Stimulated activated CD8-positive, alpha-beta memory T cell treated with anti-CD3 and anti-CD28 coated beads, Interleukin-12 subunit alpha, Interleukin-12 subunit beta, amount 100 ng/mL, for 24 hours (primary cell): ENCODE measurements at regions not wholly inside any gene's neighbourhood (a gene's known extent, or its start where the extent isn't known, plus 50 kb on each side); places are given as distances from the start of the nearest gene placed in this dataset.

ENCODE experiments used
- DNase-seq: peaks from one replicate; pipeline ENCODE4 v3.0.0-alpha.2; 2020; ENCODE audit errors: extremely low read depth

- DNase-seq: no peak
Observed at GRCh38 chr21:38151021-38151645, 105.7 kb upstream of the KCNJ15 start.

- no peak for DNase-seq
Observed at GRCh38 chr21:38156200-38156599, 100.6 kb upstream of the KCNJ15 start.

- no peak for DNase-seq
Observed at GRCh38 chr21:38159355-38159754, 97.4 kb upstream of the KCNJ15 start.

GRCh38 chr21:38165466-38166172 lies 91.2 kb upstream of the KCNJ15 start:
- no peak for DNase-seq

- DNase-seq: no peak
Observed at GRCh38 chr21:38166173-38166535, 90.6 kb upstream of the KCNJ15 start.

GRCh38 chr21:38167345-38167744 lies 89.4 kb upstream of the KCNJ15 start:
- DNase-seq: no peak

- no peak for DNase-seq
Observed at GRCh38 chr21:38170283-38170682, 86.5 kb upstream of the KCNJ15 start.

GRCh38 chr21:38170704-38171682 lies 85.8 kb upstream of the KCNJ15 start:
- DNase-seq: no peak

- DNase-seq: no peak
Observed at GRCh38 chr21:38171723-38172344, 85.0 kb upstream of the KCNJ15 start.

GRCh38 chr21:38173276-38174035 lies 83.3 kb upstream of the KCNJ15 start:
- DNase-seq: no peak

GRCh38 chr21:38175306-38175705 lies 81.5 kb upstream of the KCNJ15 start:
- DNase-seq: no peak

- DNase-seq: no peak
Observed at GRCh38 chr21:38177919-38178652, 78.7 kb upstream of the KCNJ15 start.

- DNase-seq: no peak
Observed at GRCh38 chr21:38178653-38179470, 77.9 kb upstream of the KCNJ15 start.

GRCh38 chr21:38179511-38179910 lies 77.3 kb upstream of the KCNJ15 start:
- DNase-seq: no peak

- no peak for DNase-seq
Observed at GRCh38 chr21:38181096-38181495, 75.7 kb upstream of the KCNJ15 start.

GRCh38 chr21:38182370-38182985 lies 74.3 kb upstream of the KCNJ15 start:
- no peak for DNase-seq

GRCh38 chr21:38183961-38184360 lies 72.8 kb upstream of the KCNJ15 start:
- DNase-seq: no peak

GRCh38 chr21:38186661-38187270 lies 70.0 kb upstream of the KCNJ15 start:
- no peak for DNase-seq

- no peak for DNase-seq
Observed at GRCh38 chr21:38188037-38188436, 68.8 kb upstream of the KCNJ15 start.
